ENCODE measurements at regions not wholly inside any gene's neighbourhood (a gene's known extent, or its start where the extent isn't known, plus 50 kb on each side); places are given as distances from the start of the nearest gene placed in this dataset.

DNA sequence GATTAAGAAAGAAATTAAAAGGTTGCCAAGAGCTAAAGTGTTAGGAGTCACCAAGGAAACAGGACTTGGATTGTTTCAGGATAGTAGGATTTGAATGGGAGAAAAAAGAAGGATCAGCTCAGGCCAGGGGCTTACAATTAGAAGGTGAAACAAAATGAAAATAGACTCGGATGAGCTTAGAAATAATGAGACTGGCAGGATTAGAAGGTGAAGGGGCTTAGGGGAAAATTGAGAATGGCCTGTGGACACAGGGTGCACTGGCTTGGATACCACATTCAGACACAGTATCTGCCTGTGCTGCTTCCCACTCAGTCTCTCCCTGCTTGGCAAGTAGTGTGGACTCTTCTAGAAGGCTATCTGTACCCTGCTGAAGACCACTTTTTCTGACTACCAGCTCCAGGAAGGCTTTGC is 206.1 kb upstream of the ATP10A start:
- TF ChIP-seq, protein P1, sequence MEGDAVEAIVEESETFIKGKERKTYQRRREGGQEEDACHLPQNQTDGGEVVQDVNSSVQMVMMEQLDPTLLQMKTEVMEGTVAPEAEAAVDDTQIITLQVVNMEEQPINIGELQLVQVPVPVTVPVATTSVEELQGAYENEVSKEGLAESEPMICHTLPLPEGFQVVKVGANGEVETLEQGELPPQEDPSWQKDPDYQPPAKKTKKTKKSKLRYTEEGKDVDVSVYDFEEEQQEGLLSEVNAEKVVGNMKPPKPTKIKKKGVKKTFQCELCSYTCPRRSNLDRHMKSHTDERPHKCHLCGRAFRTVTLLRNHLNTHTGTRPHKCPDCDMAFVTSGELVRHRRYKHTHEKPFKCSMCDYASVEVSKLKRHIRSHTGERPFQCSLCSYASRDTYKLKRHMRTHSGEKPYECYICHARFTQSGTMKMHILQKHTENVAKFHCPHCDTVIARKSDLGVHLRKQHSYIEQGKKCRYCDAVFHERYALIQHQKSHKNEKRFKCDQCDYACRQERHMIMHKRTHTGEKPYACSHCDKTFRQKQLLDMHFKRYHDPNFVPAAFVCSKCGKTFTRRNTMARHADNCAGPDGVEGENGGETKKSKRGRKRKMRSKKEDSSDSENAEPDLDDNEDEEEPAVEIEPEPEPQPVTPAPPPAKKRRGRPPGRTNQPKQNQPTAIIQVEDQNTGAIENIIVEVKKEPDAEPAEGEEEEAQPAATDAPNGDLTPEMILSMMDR (IDR thresholded peaks at IDR 0.05), result no peak
- TF ChIP-seq EP300 (IDR thresholded peaks at IDR 0.05) (no peak), POLR2A (IDR thresholded peaks at IDR 0.05) (no peak)
